ENCODE measurements at regions not wholly inside any gene's neighbourhood (a gene's known extent, or its start where the extent isn't known, plus 50 kb on each side); places are given as distances from the start of the nearest gene placed in this dataset.
"Not testable (repeated sequence)": the region's sequence is repeated elsewhere in the genome, so short reads cannot be mapped to it uniquely, and the experiment has no call there.

DNA sequence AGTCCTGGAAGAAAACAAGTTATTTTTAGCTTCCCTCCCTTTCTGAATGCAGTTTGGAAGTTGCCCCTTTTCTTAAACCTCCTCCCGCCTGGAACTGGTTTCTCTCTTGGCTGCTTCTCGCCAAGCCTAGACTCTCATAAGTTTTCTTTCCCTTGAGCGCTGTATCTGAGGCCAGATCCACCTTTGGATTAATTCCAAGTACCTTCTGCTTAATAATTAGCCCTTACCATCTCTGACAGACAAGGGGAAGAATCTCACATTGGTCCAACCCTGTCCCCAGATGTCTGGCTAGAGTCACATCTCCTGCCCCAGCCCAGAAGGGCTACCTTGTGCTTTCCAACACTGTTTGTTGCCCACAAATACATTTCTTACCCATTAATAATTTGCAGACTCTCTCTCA lies 161.8 kb upstream of the RGS6 start:
- DNase-seq (ENCODE audit: insufficient read length, low spot score) = no peak
- no peak for FAIRE-seq

DNA sequence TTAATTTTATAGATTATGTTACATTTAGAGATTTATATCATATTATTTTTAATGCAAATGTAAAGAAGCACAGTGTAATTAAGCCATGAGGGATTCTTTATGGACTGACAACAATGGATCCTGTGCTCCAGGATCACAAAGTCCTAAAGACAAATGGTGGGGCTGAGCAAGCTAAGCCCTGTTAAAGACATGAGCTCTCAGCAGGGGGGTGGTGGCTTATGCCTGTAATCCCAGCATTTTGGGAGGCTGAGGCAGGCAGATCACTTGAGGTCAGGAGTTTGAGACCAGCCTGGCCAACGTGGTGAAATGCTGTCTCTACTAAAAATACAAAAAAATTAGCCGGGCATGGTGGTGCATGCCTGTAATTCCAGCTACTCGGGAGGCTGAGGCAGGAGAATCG lies 160.8 kb upstream of the RGS6 start:
- not testable (repeated sequence) for DNase-seq (ENCODE audit: insufficient read length, low spot score); FAIRE-seq

DNA sequence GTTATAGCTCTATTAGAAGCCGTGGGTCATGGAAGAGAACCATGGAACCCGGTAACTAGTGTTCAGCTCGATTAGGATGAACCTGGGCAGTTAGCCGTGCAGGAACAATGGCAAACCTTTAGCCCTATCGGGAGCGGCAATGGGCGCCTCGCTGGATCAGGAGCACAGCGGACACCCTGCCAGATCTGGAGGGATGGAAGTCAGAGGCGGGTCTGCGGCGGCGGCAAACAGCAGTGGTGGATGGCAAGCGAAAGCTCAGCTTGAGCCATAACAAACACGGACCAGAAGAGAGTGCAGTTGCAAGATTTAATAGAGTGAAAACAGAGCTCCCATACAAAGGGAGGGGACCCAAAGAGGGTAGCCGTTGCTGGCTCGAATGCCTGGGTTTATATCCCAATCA lies 160.2 kb upstream of the RGS6 start:
- DNase-seq (ENCODE audit: insufficient read length, low spot score); FAIRE-seq: not testable (repeated sequence)

DNA sequence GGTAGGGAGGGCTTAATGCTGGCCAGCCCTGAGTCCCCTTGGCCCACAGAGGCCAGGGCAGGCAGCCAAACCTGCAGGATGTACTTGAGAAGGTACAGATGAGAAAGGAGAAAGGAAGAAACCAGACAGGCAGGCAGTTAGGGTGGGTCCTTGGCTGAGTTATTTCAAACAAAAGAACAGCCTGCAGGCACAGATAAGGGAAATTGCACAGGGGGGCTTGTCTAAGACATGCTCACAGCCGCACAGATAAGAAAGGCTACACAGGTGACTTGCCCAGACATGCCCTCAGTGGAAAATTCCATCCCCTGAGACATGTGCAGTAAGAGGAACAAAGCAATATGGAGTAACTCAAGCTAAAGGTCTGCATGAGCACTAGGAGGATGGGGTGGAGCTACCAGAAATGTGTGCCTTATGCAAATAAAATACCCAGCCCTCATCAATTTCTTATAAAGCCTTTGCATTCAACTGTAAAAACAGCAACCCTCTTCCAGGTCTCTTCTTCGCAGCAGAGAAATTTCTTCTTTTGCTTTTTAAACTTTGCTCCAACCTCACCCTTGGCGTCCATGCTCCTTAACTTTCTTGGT lies 158.2 kb upstream of the RGS6 start:
- DNase-seq (ENCODE audit: insufficient read length, low spot score) (no peak), FAIRE-seq (no peak)

DNA sequence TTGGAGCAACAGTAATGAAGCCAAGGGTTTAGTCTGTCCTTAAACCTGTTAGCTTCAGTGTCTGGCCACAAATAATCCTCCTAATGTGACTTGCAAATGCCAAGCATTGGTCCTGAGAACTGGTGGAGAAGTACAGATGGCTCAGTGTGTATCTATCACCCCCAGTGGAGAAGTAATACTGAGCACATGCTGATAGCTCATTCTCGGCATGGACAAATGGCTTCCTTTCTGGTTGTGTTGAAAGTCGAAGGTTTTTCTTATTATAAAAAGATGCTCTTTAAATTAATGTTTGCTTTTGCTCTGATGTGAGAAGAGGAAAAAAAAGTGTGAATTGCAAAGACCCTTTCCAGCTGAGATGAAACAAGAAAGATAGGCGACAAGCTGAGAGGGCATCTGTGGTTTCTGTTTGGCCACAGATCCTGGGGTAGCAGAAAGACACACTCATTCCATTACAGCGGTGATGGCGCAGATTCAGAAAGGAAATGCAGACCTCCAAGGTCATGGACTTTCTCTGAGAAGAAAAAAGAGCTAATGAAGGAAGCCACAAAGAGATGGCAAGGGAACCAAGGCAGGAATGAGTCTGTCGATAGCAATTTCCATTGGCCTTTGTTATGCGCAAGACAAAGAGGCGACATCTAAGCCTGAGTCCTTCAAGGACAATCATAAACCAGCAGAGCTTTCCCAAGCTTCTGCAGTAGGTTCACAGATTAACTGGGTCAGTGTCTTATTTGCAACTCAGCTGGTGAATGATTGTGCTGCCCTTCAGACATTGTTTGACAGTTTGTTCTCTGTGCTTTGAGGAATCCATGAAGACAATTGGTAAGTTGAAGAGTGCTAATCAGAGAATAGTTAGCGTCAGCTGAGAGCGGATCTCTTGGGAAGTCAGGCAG lies 155.5 kb upstream of the RGS6 start:
- FAIRE-seq (peak; percentile 38), DNase-seq (ENCODE audit: insufficient read length, low spot score) (no peak)

DNA sequence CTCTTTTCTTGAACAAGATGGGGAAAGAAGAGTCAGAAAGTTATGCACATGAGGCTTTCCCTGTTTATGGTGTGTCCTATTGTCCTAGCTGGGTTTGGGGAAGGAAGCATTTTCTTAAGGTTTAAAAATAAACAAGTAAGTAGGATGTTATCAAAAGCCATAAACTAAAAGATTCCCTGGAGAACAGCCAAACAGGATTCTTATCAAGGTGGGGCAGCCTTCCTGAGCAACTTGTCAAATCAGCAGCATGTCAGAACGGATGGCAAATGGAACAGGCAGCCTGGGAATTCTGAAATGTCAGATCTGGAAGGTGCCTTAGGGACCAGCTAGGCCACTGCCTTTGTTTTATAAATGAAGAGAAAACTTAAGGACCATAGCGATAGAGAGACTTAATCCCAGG lies 152.2 kb upstream of the RGS6 start:
- DNase-seq (ENCODE audit: insufficient read length, low spot score) = no peak
- no peak for FAIRE-seq

DNA sequence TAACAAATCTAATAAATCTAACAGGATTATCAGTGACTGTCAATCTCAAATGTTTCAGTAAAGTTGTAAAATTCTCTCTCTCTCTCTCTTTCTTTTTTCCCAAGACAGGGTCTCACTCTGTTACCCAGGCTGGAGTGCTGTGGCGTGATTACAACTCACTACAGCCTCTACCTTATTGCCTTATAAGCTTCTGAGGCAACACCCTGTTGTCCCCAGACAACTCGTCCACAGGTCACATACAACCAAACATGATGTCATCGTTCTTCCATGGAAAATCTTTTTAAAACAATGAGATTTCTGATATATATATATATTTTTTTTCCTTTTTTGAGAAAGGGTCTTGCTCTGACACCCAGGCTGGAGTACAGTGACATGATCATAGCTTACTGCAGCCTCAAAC lies 151.4 kb upstream of the RGS6 start:
- FAIRE-seq (no peak), DNase-seq (ENCODE audit: insufficient read length, low spot score) (no peak)

DNA sequence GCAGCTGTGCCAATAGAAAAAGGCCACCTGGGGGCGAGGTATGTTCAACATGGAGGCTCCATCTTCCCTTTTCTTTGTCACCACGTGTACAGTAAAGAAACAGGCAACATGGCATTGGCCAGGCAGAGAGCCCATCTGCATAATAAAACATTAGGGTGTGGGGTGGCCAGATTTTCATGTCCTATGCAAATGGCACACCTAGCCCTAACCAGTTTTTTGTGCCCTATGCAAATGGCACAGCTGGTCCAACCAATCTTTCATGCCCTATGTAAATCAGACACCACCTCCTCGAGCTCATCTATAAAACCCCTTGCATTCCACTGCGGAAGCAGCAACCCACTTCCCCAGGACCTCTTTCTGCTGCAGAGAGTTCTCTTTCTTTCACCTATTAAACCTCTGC lies 149.1 kb upstream of the RGS6 start:
- DNase-seq (ENCODE audit: insufficient read length, low spot score) (no peak), FAIRE-seq (no peak)

DNA sequence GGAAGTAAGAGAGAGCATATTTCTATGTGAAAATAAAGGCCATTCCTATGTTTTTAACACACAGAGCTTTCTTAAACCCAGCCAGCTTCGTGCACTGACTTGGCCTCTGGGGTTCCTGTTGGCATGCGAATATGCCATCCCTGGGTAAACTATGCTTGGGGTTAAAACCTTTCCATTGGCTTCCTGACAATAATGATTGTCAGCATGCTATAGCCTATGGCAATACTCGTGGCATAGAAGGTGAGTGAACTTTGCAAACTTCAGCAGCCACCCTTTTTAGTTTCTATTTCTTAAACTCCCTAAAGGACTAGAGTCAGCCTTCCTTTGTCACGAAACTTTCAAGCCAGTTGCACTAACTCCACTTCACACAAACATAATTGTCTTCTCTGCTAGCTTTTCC lies 148.4 kb upstream of the RGS6 start:
- DNase-seq (ENCODE audit: insufficient read length, low spot score) (no peak), FAIRE-seq (no peak)

DNA sequence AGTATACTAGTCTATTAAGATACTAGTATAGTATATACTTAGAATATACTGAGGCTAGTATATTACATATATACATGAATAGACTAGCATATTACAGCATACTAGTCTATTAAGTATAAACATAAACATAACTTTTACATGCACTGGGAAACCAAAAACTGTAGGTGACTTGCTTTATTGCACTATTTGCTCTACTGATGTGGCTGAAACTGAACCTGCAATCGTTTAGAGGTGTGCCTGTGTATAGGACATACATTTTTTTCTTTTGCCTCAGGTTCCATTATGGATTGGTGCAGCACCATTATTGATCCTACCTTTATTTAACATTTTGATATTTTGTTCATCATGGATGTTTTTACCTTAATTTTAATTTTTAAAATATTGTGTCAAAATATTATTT lies 143.2 kb upstream of the RGS6 start:
- DNase-seq (ENCODE audit: insufficient read length, low spot score) (no peak), FAIRE-seq (no peak)

DNA sequence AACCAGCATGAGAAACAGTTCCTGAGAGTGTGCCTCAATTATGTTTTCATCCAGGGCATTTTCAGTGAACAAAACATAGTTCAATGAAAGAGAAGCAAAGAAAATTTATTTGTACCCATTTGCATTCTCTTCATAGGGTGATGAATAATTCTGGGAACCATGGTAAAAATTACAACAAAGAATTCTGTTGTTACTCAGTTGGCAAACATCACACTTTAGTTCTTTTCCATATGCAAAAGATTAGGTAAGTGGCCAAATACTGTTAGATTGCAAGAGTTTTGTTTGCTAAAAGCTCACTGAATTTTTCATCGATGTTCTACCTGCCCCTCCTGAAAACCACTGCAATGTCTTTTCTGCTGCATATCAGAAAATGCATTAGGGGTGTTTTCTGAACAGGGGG lies 132.4 kb upstream of the RGS6 start:
- DNase-seq (ENCODE audit: insufficient read length, low spot score) (no peak), FAIRE-seq (no peak)

DNA sequence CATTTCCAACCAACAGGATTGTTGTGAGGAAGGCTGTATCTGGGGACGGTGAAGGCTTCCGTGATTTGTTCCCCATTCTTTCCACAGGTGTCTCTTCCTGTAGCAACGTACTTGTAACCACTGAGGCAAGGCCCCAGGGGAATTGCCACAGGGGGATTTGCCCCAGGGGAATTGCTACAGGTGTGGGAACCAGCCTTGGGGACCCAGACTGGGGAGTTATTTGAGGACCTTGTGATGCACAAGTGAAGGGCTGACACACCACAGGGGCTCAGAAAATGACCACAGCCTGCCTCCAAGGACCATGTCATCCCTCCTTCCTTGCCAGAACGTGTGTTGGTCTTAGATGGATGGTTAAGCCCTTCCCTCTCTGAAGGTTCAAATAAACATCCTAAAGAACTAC lies 131.4 kb upstream of the RGS6 start:
- no peak for DNase-seq (ENCODE audit: insufficient read length, low spot score)
- FAIRE-seq = no peak

DNA sequence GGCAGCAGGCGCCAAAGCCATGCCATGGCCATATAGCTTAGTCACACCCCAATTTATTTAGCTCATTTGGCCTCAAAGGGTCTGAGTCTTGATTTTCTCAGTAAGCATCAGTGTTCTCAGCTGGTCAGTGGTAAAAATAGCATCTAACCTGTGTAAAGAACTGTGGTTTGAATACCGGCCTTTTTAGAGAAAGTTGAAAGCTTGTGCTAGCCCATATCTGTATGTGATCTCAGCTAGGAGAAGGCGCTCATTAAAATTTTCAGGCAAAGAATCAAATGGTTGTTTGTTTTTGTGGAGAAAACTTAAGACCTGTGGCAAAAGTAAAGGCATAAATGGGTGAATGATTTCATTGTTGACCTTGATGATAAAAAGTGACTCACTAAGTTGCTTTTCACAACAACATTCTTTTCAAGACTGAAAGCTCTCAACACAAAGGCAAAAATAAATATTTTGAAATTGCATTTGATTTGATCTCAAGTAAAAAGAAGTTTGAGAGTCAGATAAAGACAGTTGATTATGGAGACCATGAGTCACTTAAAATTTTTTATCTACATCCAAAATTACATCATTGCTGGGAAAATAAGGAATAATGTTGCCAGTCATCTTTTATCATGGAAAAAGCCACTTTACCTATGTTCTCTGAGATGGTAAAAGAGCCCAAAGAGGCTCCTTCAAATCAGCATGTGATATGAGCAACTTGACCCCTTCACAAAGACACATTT lies 128.5 kb upstream of the RGS6 start:
- FAIRE-seq = no peak
- no peak for DNase-seq (ENCODE audit: insufficient read length, low spot score)

DNA sequence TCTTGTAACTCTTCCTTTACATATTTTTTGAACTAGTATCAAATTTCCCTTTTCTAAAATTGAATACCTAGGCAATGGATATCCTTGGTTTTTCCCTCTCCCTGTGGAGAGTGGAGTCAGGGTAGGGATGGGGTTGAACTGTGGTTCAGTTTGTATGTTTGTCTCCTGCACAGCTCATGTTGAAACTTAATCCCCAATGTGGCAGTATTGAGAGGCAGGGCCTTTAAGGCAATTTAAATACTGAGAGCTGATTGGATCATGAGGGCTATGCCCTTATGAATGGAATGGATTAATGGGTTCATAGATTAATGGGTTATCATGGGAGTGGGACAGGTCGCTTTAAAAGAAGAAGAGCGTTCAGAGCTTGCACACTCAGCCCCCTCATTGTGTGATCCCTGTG lies 127.2 kb upstream of the RGS6 start:
- DNase-seq (ENCODE audit: insufficient read length, low spot score) = no peak
- FAIRE-seq = no peak

DNA sequence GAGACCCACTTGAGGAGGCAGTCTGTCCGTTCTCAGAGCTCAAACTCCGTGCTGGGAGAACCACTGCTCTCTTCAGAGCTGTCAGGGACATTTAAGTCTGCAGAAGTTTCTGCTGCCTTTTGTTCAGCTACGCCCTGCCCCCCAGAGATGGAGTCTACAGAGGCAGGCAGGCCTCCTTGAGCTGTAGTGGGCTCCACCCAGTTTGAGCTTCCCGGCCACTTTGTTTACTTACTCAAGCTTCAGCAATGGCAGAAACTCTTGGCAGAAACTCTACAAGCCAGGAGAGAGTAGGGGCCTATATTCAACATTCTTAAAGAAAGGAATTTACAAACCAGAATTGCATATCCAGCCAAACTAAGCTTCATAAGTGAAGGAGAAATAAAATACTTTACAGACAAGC lies 125.2 kb upstream of the RGS6 start:
- FAIRE-seq; DNase-seq (ENCODE audit: insufficient read length, low spot score): not testable (repeated sequence)

DNA sequence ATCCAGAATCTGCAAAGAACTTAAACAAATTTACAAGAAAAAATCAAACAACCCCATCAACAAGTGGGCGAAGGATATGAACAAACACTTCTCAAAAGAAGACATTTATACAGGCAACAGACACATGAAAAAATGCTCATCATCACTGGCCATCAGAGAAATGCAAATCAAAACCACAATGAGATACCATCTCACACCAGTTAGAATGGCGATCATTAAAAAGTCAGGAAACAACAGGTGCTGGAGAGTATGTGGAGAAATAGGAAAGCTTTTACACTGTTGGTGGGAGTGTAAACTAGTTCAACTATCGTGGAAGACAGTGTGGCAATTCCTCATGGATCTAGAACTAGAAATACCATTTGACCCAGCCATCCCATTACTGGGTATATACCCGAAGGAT lies 121.4 kb upstream of the RGS6 start:
- FAIRE-seq; DNase-seq (ENCODE audit: insufficient read length, low spot score): not testable (repeated sequence)

DNA sequence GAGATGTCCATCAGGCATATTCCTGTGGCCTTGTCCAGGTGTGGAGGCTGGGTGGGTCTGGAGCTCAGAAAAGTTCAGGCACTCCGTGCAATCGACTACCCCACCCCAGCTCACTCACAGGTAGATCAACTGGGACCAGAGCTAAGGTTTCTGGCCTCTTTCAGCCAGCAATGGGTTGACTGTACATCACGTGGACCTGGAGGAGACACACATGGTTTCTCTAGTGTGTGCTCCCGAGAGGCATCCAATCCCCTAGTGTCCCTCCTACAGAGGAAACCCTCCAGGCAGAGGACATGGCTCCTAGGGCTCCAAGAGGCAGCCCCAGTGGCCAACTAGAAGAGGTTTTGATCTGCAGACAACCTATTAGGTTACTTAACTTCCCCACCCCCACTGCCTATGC lies 119.5 kb upstream of the RGS6 start:
- no peak for FAIRE-seq

DNA sequence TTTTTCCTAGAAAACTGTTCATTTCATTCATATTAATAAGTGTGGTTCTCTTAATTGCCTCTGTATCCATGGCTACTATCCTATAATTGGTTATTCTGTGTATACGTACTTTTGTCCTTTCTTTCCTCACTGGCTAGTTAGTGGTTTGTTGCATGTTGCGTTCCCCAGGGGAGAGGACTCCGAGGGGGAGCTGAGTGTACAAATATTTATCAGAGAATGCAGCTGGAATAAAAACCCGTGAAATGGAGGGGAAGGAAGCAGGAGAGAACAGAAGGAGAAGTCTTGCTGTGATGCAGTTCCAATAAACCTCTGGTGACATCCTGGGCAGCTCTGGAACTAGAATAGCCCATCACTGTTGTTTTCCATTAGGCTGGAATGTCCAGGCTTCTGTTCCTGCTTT lies 117.1 kb upstream of the RGS6 start:
- no peak for DNase-seq (ENCODE audit: insufficient read length, low spot score)
- FAIRE-seq = peak; percentile 23

More for the DNA sequence above, 119.5 kb upstream of the RGS6 start:
- no peak for DNase-seq (ENCODE audit: insufficient read length, low spot score)

DNA sequence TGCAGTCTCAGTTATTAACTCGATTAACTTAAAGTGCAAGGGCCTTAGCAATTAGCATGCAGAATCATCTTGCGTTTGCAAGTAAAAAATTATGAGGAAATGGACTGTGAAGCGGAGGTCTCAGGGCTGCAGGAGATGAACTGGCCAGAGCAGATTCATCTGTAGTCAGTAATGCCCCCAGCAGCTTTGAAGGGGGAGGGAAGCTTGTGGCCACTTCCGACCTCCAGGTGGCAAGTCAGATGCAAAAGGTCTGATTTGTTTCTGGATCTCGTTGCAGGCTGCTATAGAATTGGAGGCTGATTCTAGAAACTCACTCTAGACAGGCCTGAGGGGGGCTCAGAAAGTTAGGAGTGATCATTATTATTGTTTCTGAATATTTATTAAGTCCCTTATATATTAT lies 107.4 kb upstream of the RGS6 start:
- no peak for DNase-seq (ENCODE audit: insufficient read length, low spot score)
- no peak for FAIRE-seq

DNA sequence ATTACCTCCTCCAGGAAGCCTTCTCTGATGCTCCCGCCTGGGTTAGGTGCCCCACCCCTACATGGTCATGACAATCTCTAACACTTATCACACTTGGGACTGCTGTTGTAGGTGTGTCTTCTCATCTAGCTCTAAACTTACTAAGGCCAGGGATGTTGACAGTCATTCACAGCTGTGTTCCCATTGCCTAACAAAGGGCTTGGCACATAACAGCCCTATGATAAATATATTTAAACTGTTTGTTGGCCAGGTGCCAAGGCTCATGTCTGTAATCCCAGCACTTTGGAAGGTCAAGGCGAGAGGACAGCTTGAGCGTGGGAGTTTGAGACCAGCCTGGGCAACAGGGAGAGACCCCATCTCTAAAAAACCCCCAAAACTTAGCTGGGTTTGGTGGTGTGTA lies 98.8 kb upstream of the RGS6 start:
- FAIRE-seq = peak; percentile 44
- no peak for DNase-seq (ENCODE audit: insufficient read length, low spot score)

DNA sequence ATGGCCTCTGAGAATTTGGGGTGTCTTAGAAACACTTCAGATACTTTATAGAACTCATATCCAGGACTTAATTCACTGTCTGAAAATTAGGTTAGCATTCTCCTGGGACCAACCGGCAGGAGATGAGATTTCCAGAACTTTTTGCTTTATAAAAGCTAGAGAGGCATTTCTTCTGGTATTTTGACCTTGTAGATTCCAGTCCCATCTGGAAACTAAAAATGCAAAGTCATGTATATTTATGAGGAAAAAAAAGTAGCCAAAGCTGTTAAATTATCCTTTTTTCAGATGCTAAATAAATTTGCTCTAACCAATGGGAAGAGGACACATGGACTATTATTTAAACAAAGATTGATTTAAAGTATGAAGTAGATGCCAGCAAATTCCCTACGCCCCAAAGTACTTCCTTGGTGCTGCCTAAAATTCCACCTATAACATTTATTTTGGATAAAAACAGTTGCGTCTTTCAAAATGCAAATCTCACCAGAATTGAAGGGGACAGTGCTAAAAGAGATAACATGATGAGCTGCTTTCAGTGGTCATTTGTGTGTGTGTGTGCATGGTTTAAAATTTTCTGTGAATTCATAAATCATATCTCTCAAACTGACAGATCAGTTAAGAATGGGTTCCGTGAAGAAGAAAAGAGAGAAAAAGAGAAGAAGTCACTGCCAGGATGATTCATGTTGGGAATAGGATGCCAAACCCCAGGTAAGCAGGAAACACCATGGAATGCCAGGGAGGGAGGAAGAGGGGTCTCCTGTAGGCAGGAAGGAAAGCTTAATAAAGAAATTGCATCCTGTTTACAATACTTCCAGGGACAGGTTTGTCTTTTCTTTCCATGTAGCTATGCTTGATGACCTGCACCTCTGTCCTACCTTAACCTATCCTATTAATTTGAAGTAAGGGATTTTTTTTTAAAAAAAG lies 97.7 kb upstream of the RGS6 start:
- no peak for FAIRE-seq
- DNase-seq (ENCODE audit: insufficient read length, low spot score) = no peak
